Vagina (tissue), 2 donors: ENCODE measurements at regions not wholly inside any gene's neighbourhood (a gene's known extent, or its start where the extent isn't known, plus 50 kb on each side); places are given as distances from the start of the nearest gene placed in this dataset.

Experiments used
- DNase-seq, 2 donors: peaks; one replicate each; pipeline ENCODE4 v3.0.0-alpha.2; 2017; ENCODE audit errors: extremely low spot score in 2 of 2
- H3K27ac ChIP-seq: fragments of 200-600 bp; sonication (generic); one replicate; pipeline ENCODE4 v1.5.1; 2019
- H3K27me3 ChIP-seq: fragments of 200-600 bp; sonication (generic); one replicate; pipeline ENCODE4 v1.5.1; 2019
- H3K36me3 ChIP-seq, 2 donors: fragments of 200-600 bp; sonication (generic); one replicate each; pipeline ENCODE4 v1.5.1; 2017 to 2019
- H3K4me1 ChIP-seq: fragments of 200-600 bp; sonication (generic); one replicate; pipeline ENCODE4 v1.5.1; 2019
- H3K4me3 ChIP-seq, 2 donors: fragments of 200-600 bp; sonication (generic); 1 replicate in 1 of 2; 2 replicates in 1 of 2; pipeline ENCODE4 v1.5.1; 2016 to 2019
- H3K9me3 ChIP-seq: fragments of 200-600 bp; sonication (generic); one replicate; pipeline ENCODE4 v1.5.1; 2019
- POLR2A ChIP-seq, 2 donors: fragments of 450-650 bp; IDR thresholded peaks; one replicate each; pipeline ENCODE4 v1.6.1; 2017; ENCODE audit warnings: antibody characterized with exemption in 2 of 2, mild to moderate bottlenecking in 2 of 2, moderate library complexity in 2 of 2
- POLR2AphosphoS5 ChIP-seq, 2 donors: sonication (generic); formaldehyde crosslinking; IDR thresholded peaks; one replicate each; pipeline ENCODE4 v1.9.0; 2017; ENCODE audit warnings: antibody characterized with exemption in 2 of 2, mild to moderate bottlenecking in 2 of 2, low read depth in 1 of 2; ENCODE audit not compliant: insufficient read depth in 1 of 2
- intact Hi-C: fragments of 100-400 bp; cut with DNase I; formaldehyde crosslinking; loops from one replicate; pipeline ENCODE4 v1.15.1; 2023
- TF ChIP-seq, protein P1 (sequence below), 3 experiments: fragments of 450-650 bp in 2 of 3; fragments of 200-600 bp in 1 of 3; sonication (generic) in 1 of 3; IDR thresholded peaks; one replicate each; pipeline ENCODE4 v1.5.1; 2017 to 2019; ENCODE audit warnings: antibody characterized with exemption in 3 of 3, mild to moderate bottlenecking in 2 of 3, moderate library complexity in 2 of 3

DNA sequence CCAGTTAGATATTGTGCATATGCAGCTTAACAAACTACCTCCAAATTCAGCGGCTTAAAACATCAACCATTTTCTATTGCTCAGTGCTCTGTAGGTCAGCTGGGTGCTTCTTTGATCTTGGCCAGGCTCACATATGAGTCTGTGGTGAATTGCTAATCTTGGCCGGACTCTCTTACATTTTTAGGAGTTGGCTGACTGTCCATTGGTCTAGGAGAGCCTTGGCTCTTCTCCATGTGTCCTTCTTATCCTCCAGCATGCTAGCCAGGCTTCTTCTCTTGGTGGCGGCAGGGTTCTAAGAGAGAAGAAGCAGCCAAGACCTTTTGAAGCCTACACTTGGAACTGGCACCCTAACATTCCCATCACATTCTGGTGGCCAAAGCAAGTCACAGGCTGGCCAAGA, 174.3 kb upstream of the PWP1 start:
- H3K36me3 ChIP-seq, result no peaks in the 10 kb centered on the region
- no peaks in the 10 kb centered on the region for H3K4me1 ChIP-seq
- H3K4me3 ChIP-seq, result no peak overlapping the region
- no peaks in the 10 kb centered on the region for H3K9me3 ChIP-seq
- H3K27ac ChIP-seq, result no peak overlapping the region
- intact Hi-C loops, result no loop called here
- DNase-seq, result no peak
- no peaks in the 10 kb centered on the region for H3K27me3 ChIP-seq
- TF ChIP-seq, protein P1, sequence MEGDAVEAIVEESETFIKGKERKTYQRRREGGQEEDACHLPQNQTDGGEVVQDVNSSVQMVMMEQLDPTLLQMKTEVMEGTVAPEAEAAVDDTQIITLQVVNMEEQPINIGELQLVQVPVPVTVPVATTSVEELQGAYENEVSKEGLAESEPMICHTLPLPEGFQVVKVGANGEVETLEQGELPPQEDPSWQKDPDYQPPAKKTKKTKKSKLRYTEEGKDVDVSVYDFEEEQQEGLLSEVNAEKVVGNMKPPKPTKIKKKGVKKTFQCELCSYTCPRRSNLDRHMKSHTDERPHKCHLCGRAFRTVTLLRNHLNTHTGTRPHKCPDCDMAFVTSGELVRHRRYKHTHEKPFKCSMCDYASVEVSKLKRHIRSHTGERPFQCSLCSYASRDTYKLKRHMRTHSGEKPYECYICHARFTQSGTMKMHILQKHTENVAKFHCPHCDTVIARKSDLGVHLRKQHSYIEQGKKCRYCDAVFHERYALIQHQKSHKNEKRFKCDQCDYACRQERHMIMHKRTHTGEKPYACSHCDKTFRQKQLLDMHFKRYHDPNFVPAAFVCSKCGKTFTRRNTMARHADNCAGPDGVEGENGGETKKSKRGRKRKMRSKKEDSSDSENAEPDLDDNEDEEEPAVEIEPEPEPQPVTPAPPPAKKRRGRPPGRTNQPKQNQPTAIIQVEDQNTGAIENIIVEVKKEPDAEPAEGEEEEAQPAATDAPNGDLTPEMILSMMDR (IDR thresholded peaks at IDR 0.05), result no peak
- TF ChIP-seq POLR2A (IDR thresholded peaks at IDR 0.05) (no peak), POLR2AphosphoS5 (IDR thresholded peaks at IDR 0.05; ENCODE audit: insufficient read depth in 1 of 2, low read depth in 1 of 2) (no peak)

DNA sequence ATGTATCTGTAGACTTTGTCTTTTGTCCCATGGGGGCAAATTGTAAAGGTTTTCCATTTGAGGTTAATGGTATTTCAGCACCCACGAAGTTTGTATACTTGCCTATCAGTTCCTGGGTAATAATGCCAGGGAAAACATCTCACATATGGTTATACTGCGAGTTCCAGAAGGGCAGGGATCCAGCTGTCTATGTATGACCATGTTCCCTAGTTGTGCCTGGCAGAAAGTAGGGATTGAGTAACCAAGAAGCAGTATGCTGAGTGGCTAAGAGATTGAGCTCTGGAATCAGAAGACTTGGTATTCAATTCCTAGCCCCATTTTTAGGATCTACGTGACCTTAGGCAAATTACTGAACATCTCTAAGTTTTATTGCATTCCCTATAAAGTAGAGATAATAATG, 173.2 kb upstream of the PWP1 start:
- intact Hi-C loops, result no loop called here
- H3K27ac ChIP-seq, result no peak overlapping the region
- no peaks in the 10 kb centered on the region for H3K4me1 ChIP-seq
- no peaks in the 10 kb centered on the region for H3K36me3 ChIP-seq
- no peaks in the 10 kb centered on the region for H3K9me3 ChIP-seq
- TF ChIP-seq POLR2AphosphoS5 (IDR thresholded peaks at IDR 0.05; ENCODE audit: insufficient read depth in 1 of 2, low read depth in 1 of 2) (no peak), POLR2A (IDR thresholded peaks at IDR 0.05) (no peak)
- TF ChIP-seq, protein P1 (IDR thresholded peaks at IDR 0.05), result no peak
- H3K4me3 ChIP-seq, result no peak overlapping the region
- no peaks in the 10 kb centered on the region for H3K27me3 ChIP-seq
- DNase-seq, result no peak

DNA sequence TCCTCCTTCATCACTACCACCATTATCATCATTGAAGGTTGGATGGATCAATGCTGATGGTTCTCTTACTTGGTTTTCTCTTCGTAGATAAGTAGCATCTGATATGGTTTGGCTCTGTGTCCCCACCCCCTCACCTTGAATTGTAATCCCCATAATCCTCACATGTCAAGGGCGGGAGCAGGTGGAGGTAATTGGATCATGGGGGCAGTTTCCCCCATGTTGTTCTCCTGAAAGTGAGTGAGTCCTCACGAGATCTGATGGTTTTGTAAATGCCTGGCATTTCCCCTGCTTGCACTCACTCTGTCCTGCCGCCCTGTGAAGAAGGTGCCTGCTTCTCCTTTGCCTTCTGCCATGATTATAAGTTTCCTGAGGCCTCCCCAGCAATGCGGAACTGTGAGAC, 172.4 kb upstream of the PWP1 start:
- no peaks in the 10 kb centered on the region for H3K9me3 ChIP-seq
- no peak overlapping the region for H3K4me3 ChIP-seq
- TF ChIP-seq, protein P1 (IDR thresholded peaks at IDR 0.05), result no peak
- TF ChIP-seq POLR2AphosphoS5 (IDR thresholded peaks at IDR 0.05; ENCODE audit: insufficient read depth in 1 of 2, low read depth in 1 of 2) (no peak), POLR2A (IDR thresholded peaks at IDR 0.05) (no peak)
- H3K36me3 ChIP-seq, result no peaks in the 10 kb centered on the region
- intact Hi-C loops, result no loop called here
- no peak for DNase-seq
- no peaks in the 10 kb centered on the region for H3K27me3 ChIP-seq
- H3K4me1 ChIP-seq, result no peaks in the 10 kb centered on the region
- H3K27ac ChIP-seq, result no peak overlapping the region

DNA sequence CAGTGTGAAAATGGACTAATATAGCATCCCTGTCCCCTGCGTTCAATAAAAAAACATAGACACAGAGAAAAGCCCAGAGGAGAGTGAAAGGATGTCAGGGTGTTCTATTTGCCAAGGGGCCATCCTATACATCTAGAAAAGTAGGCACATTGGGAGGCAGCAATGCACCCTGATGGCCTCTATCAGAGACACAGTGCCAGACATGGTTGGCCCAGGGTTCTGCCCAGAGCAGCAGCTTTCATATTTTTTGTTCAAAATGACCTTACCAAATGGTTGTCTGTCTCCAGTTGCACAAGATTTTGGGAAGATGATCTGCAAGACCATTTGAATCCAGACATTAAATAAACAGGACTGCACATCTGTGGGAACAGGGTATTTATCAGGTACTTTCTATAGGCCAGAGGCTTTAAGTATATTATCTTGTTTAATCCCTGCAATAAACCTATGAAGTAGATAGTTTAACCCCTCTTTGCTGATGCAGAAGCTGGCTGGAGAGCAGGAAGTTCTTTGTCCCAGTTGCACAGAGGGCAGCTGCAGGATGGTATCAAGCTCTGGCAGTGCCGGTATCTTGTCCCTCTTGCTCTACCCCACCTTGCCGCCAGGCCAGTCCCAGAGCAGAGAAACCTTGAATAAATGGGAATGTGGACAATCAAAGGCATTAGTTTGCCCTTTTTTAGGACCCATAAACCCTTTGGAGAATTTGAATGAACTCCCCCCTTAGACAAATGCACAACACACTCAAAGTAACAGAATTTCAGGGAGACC, 171.8 kb upstream of the PWP1 start:
- DNase-seq, result no peak
- TF ChIP-seq POLR2AphosphoS5 (IDR thresholded peaks at IDR 0.05; ENCODE audit: insufficient read depth in 1 of 2, low read depth in 1 of 2), result no peak
- TF ChIP-seq, protein P1 (IDR thresholded peaks at IDR 0.05), result no peak
- TF ChIP-seq POLR2A (IDR thresholded peaks at IDR 0.05), result no peak
- no peaks in the 10 kb centered on the region for H3K27me3 ChIP-seq
- H3K27ac ChIP-seq, result no peak overlapping the region
- H3K4me1 ChIP-seq, result no peaks in the 10 kb centered on the region
- H3K4me3 ChIP-seq, result no peak overlapping the region
- intact Hi-C loops, result no loop called here
- no peaks in the 10 kb centered on the region for H3K36me3 ChIP-seq
- H3K9me3 ChIP-seq, result no peaks in the 10 kb centered on the region

DNA sequence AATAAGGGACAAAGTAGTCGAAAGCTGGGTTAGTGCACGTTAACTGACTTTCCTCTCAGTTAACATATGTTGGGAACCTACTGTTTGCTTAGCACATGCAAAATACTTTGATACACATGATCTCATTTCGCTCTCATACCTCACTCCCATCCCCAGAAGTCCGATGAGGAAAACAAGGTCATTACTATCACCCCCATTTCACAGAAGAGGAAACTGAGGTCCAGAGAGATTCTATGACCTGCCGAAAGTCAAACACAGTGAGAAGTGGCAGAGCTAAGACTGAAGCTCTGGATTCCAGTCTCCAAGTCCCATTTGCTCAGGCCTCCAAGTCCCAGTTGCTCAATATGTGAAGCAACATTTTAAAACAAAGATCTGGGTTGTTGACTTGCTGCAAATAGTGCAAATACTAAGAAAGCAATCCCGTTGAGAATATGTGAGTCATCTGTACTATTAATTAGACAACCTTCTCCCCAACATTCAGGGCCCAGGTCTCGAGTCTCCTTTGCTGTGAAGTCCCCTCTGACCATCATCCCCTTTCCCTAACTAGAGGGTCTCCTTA, 170.6 kb upstream of the PWP1 start:
- H3K4me1 ChIP-seq, result no peaks in the 10 kb centered on the region
- no peak overlapping the region for H3K4me3 ChIP-seq
- no peaks in the 10 kb centered on the region for H3K36me3 ChIP-seq
- no peak overlapping the region for H3K27ac ChIP-seq
- DNase-seq, result no peak
- no peaks in the 10 kb centered on the region for H3K9me3 ChIP-seq
- no peaks in the 10 kb centered on the region for H3K27me3 ChIP-seq
- TF ChIP-seq POLR2AphosphoS5 (IDR thresholded peaks at IDR 0.05; ENCODE audit: insufficient read depth in 1 of 2, low read depth in 1 of 2) (no peak), POLR2A (IDR thresholded peaks at IDR 0.05) (no peak)
- TF ChIP-seq, protein P1 (IDR thresholded peaks at IDR 0.05), result no peak
- intact Hi-C loops, result no loop called here
